Right atrium auricular region (tissue), 2 donors: ENCODE measurements at regions not wholly inside any gene's neighbourhood (a gene's known extent, or its start where the extent isn't known, plus 50 kb on each side); places are given as distances from the start of the nearest gene placed in this dataset.

ENCODE experiments used
- DNase-seq: peaks from one replicate; pipeline ENCODE4 v3.0.0-alpha.2; 2019; ENCODE audit warnings: low spot score
- H3K27ac ChIP-seq, 2 donors: fragments of 200-600 bp; sonication (generic); 1 replicate in 1 of 2; 2 replicates in 1 of 2; pipeline ENCODE4 v1.5.1; 2016 to 2019
- H3K27me3 ChIP-seq, 2 donors: fragments of 200-600 bp; sonication (generic); one replicate each; pipeline versions ENCODE4 v1.5.1 to v1.6.0; 2017 to 2019
- H3K36me3 ChIP-seq: fragments of 200-600 bp; sonication (generic); one replicate; pipeline ENCODE4 v1.5.1; 2016
- H3K4me1 ChIP-seq, 2 donors: fragments of 200-600 bp; sonication (generic); one replicate each; pipeline versions ENCODE4 v1.5.1 to v1.6.0; 2017 to 2019
- H3K4me3 ChIP-seq, 2 donors: fragments of 200-600 bp; sonication (generic); 1 replicate in 1 of 2; 2 replicates in 1 of 2; pipeline ENCODE4 v1.5.1; 2017 to 2019; ENCODE audit warnings: mild to moderate bottlenecking in 1 of 2, moderate library complexity in 1 of 2
- H3K9me3 ChIP-seq, 2 donors: fragments of 200-600 bp; sonication (generic); one replicate each; pipeline ENCODE4 v1.5.1; 2019
- TF ChIP-seq, protein P1 (sequence below), 2 donors: fragments of 200-600 bp; sonication (generic); IDR thresholded peaks; one replicate each; pipeline ENCODE4 v1.5.1; 2019; ENCODE audit warnings: antibody characterized with exemption in 2 of 2

DNA sequence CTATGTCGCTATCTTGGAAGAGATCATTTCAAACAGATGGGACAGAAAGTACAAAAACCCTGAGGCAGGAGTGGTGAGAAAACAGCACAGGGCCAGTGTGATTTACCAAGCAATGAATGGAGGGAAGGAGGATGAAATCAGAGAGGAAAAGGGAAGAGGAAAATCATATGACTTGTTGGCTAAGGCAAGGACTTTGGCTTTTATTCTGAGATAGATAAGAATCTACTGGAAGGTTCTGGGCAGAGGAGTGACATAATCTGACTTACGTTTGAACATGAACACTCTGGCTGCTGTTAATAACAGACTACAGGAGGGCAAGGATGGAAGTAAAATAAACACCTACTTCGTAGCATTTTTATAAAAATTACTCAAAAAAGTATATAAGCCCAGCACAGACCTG is 207.8 kb upstream of the SLC7A11 start:
- no peaks in the 10 kb centered on the region for H3K4me1 ChIP-seq
- no peaks in the 10 kb centered on the region for H3K36me3 ChIP-seq
- no peak overlapping the region for H3K4me3 ChIP-seq
- no peaks in the 10 kb centered on the region for H3K9me3 ChIP-seq
- DNase-seq = no peak
- no peak overlapping the region for H3K27ac ChIP-seq
- TF ChIP-seq, protein P1, sequence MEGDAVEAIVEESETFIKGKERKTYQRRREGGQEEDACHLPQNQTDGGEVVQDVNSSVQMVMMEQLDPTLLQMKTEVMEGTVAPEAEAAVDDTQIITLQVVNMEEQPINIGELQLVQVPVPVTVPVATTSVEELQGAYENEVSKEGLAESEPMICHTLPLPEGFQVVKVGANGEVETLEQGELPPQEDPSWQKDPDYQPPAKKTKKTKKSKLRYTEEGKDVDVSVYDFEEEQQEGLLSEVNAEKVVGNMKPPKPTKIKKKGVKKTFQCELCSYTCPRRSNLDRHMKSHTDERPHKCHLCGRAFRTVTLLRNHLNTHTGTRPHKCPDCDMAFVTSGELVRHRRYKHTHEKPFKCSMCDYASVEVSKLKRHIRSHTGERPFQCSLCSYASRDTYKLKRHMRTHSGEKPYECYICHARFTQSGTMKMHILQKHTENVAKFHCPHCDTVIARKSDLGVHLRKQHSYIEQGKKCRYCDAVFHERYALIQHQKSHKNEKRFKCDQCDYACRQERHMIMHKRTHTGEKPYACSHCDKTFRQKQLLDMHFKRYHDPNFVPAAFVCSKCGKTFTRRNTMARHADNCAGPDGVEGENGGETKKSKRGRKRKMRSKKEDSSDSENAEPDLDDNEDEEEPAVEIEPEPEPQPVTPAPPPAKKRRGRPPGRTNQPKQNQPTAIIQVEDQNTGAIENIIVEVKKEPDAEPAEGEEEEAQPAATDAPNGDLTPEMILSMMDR (IDR thresholded peaks at IDR 0.05) = no peak
- H3K27me3 ChIP-seq = no peaks in the 10 kb centered on the region

DNA sequence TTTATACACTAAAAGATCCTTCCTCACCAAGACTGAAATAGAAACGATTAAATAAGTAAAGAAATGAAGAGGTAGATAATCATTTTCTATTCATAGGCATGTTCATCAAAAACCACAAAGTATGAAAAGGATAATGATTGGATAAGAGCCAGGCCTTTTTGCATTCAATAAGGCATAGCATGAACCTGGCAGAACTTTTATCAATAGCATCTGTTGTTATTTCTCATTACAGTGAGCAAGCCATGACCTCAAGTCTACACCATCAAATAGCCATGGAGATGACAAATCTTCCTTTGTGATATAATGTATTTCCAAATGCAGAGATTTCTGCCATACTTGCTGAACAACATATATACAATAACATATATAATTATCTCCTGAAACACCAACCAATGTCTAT is 206.0 kb upstream of the SLC7A11 start:
- no peaks in the 10 kb centered on the region for H3K9me3 ChIP-seq
- H3K4me3 ChIP-seq = no peak overlapping the region
- H3K27me3 ChIP-seq = no peaks in the 10 kb centered on the region
- H3K4me1 ChIP-seq = no peaks in the 10 kb centered on the region
- H3K27ac ChIP-seq = no peak overlapping the region
- TF ChIP-seq, protein P1 (IDR thresholded peaks at IDR 0.05) = no peak
- no peaks in the 10 kb centered on the region for H3K36me3 ChIP-seq
- no peak for DNase-seq

DNA sequence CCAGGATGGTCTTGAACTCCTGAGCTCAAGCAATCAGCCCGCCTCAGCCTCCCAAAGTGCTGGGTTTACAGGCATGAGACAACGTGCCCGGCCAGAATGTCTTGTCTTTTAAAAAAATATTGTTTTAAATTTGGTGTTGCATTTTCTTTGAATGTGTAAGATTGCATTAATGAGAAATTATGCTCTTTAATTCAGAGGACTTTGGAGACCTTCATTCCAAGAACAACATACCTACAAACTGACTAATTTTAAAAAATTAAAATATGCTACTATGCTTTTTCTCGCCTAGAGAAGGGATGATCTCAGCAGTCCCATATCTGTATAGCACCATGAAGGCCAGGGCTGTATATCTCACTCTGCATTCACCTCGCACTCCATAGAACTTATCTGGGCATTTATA is 204.3 kb upstream of the SLC7A11 start:
- no peaks in the 10 kb centered on the region for H3K27me3 ChIP-seq
- no peak overlapping the region for H3K27ac ChIP-seq
- no peaks in the 10 kb centered on the region for H3K36me3 ChIP-seq
- DNase-seq = no peak
- no peak overlapping the region for H3K4me3 ChIP-seq
- TF ChIP-seq, protein P1 (IDR thresholded peaks at IDR 0.05) = no peak
- no peaks in the 10 kb centered on the region for H3K4me1 ChIP-seq
- H3K9me3 ChIP-seq = no peaks in the 10 kb centered on the region

DNA sequence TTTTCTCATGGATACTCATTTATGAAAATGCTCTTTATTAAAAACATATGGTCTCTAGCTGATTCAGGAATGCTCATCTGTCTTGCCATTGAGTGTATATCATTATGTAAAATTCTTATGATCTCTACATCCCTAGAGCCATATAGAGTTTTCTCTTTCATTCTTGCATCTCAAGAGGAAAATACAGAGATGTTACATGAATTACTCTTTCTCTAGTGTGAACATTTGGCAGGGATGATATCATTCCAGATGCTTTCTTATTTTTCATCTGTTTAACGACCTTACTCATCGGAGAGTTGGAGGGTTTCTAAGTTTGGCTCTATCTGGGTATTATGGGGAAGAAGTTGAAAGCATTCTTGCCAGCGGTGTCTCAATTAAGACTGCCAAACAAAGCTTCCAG is 202.9 kb upstream of the SLC7A11 start:
- TF ChIP-seq, protein P1 (IDR thresholded peaks at IDR 0.05) = no peak
- no peak overlapping the region for H3K27ac ChIP-seq
- no peak overlapping the region for H3K4me3 ChIP-seq

DNA sequence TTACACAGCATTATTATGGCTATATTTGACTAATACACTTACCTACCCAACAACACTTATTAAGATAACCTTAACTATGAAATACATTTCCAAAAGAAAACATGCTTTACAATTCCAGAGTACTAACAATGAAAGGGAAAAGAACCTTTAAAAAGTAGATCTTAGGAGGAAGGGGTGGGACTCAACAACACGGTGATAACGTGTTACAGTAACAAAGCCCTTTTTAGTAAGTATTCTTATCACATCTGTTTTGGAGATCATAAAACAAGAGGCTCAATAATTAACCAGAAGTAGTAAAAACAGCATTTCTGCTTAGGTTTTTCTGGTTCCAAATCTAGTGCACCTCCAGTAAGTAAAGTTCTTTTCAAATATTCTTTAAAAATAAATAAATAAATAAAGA is 202.1 kb upstream of the SLC7A11 start:
- no peak overlapping the region for H3K4me3 ChIP-seq
- no peaks in the 10 kb centered on the region for H3K4me1 ChIP-seq
- no peak for DNase-seq
- TF ChIP-seq, protein P1 (IDR thresholded peaks at IDR 0.05) = no peak
- H3K36me3 ChIP-seq = no peaks in the 10 kb centered on the region
- no peak overlapping the region for H3K27ac ChIP-seq
- no peaks in the 10 kb centered on the region for H3K9me3 ChIP-seq
- H3K27me3 ChIP-seq = no peaks in the 10 kb centered on the region

More for the DNA sequence above, 202.9 kb upstream of the SLC7A11 start:
- Histone ChIP-seq H3K36me3 (no peaks in the 10 kb centered on the region), H3K27me3 (no peaks in the 10 kb centered on the region), H3K9me3 (no peaks in the 10 kb centered on the region), H3K4me1 (no peaks in the 10 kb centered on the region)
- DNase-seq = no peak

DNA sequence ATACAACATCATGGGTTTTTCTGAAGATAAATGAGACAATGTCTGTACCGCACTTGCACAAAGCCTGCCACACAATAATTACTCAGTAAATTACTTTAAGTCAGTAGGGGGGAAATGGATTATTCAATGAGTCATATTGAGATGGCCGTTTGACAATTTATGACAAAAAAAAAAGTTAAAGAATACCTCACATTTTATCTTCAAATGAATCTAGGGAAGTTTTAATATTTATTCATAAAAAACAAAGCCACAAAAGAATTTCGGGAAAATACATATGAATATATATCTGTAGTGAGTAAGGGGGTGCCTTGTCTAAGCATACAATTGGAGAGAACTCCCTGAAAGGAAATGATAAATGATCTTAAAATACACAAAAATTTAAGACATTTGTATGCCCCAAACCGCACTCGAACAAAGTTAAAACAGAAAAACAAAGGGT is 197.0 kb upstream of the SLC7A11 start:
- no peak overlapping the region for H3K4me3 ChIP-seq
- TF ChIP-seq, protein P1 (IDR thresholded peaks at IDR 0.05) = no peak
- H3K27me3 ChIP-seq = no peaks in the 10 kb centered on the region
- no peak for DNase-seq
- peaks cover 0 to 6% of the 10 kb centered on the region in 2 donors for H3K9me3 ChIP-seq
- no peaks in the 10 kb centered on the region for H3K36me3 ChIP-seq
- H3K4me1 ChIP-seq = no peaks in the 10 kb centered on the region
- no peak overlapping the region for H3K27ac ChIP-seq
